DOHH2 (cell line): ENCODE measurements at regions not wholly inside any gene's neighbourhood (a gene's known extent, or its start where the extent isn't known, plus 50 kb on each side); places are given as distances from the start of the nearest gene placed in this dataset.

Experiments used
- H3F3A ChIP-seq: fragments of 200-600 bp; sonication (generic), shearing (Covaris generic); 2 replicates; pipeline ENCODE4 v1.6.0; 2016; ENCODE audit warnings: antibody characterized with exemption, mild to moderate bottlenecking; ENCODE audit not compliant: control insufficient read depth, insufficient read depth
- H3K27ac ChIP-seq: fragments of 200-600 bp; sonication (generic); 2 replicates; pipeline ENCODE4 v1.5.1; 2014; ENCODE audit warnings: low read depth, mild to moderate bottlenecking, low read length, moderate library complexity
- H3K27me3 ChIP-seq: fragments of 200-600 bp; sonication (generic); 2 replicates; pipeline ENCODE4 v1.6.1; 2014; ENCODE audit warnings: mild to moderate bottlenecking, low read length, mixed read lengths; ENCODE audit not compliant: control insufficient read depth
- H3K36me3 ChIP-seq: fragments of 200-600 bp; sonication (generic); 2 replicates; pipeline ENCODE4 v1.6.1; 2014; ENCODE audit warnings: mild to moderate bottlenecking, low read length, moderate library complexity, mixed read lengths; ENCODE audit not compliant: control insufficient read depth
- H3K4me1 ChIP-seq: fragments of 200-600 bp; sonication (generic); 2 replicates; pipeline ENCODE4 v1.6.1; 2014; ENCODE audit warnings: mild to moderate bottlenecking, low read length, mixed read lengths; ENCODE audit not compliant: control insufficient read depth
- H3K4me2 ChIP-seq: fragments of 200-600 bp; sonication (generic); 2 replicates; pipeline ENCODE4 v1.6.0; 2014; ENCODE audit warnings: mild to moderate bottlenecking, low read length, moderate library complexity
- H3K4me3 ChIP-seq: fragments of 200-600 bp; sonication (generic); 2 replicates; pipeline ENCODE4 v1.5.1; 2014; ENCODE audit warnings: mild to moderate bottlenecking, low read length, mixed read lengths
- H3K79me2 ChIP-seq: fragments of 200-600 bp; sonication (generic); 2 replicates; pipeline ENCODE4 v1.6.1; 2014; ENCODE audit warnings: mild to moderate bottlenecking, low read length, mixed read lengths; ENCODE audit not compliant: control insufficient read depth
- H3K9me2 ChIP-seq: fragments of 200-600 bp; sonication (generic); replicated peaks from 2 replicates; pipeline ENCODE4 v1.6.1; 2014; ENCODE audit warnings: mild to moderate bottlenecking, low read length, mixed read lengths; ENCODE audit not compliant: control insufficient read depth
- H3K9me3 ChIP-seq: fragments of 200-600 bp; sonication (generic); 2 replicates; pipeline ENCODE4 v1.6.1; 2014; ENCODE audit warnings: antibody characterized with exemption, low read length, mixed read lengths; ENCODE audit not compliant: control insufficient read depth, insufficient read depth
- H4K20me1 ChIP-seq: fragments of 200-600 bp; sonication (generic); 2 replicates; pipeline ENCODE4 v1.6.0; 2014; ENCODE audit warnings: low read depth, mild to moderate bottlenecking, antibody characterized with exemption, low read length, moderate library complexity; ENCODE audit not compliant: control insufficient read depth, insufficient read depth
- CTCF ChIP-seq: fragments of 200-600 bp; sonication (generic); IDR thresholded peaks from one replicate; pipeline ENCODE4 v1.5.1; 2014; ENCODE audit warnings: antibody characterized with exemption, mild to moderate bottlenecking, low read depth, low read length; ENCODE audit not compliant: poor library complexity, severe bottlenecking
- EZH2phosphoT487 ChIP-seq: fragments of 200-600 bp; sonication (generic); IDR thresholded peaks from 2 replicates; pipeline ENCODE4 v1.6.1; 2017; ENCODE audit warnings: borderline replicate concordance, mild to moderate bottlenecking, antibody characterized with exemption, low read length, moderate library complexity, mixed read lengths

DNA sequence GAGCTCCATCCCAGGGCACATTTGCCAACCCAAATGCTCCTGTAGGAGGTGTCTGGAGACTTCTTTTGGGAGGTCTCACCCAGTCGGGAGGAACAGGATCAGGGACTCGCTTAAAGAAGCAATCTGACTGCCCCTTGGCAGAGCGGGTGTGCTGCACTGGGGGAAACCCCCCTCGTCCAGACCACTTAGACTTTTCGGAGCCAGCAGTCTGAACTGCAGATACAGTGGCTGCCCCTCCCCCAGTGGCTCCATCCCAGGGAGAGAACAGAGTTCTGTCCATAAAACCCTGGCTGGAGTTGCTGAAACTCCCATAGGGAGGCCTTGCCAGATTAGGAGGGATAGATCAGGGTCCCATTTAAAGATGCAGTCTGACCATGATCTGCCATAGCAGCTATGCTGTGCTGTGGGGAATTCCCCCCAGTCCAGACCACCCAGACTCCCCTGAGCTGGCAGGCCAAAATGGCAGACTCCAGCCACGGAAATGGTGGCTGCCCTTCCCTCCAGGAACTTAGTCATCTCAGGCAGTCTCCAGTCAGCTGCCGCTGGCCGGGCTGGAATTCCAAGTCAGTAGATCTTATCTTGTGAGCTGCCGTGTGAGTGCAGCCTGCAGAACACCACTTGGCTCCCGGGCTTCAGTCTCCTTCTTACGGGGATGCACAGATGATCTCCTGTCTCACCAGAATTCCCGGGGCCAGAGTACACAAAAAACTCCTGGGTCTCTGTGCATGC, 278.1 kb upstream of the SASH1 start:
- no peak overlapping the region for H3K4me3 ChIP-seq
- H3K4me2 ChIP-seq = no peak overlapping the region
- no peaks in the 10 kb centered on the region for H3K79me2 ChIP-seq
- no peaks in the 10 kb centered on the region for H3K27me3 ChIP-seq
- H4K20me1 ChIP-seq = no peaks in the 10 kb centered on the region
- no peaks in the 10 kb centered on the region for H3K36me3 ChIP-seq
- H3F3A ChIP-seq = no peaks in the 10 kb centered on the region
- H3K4me1 ChIP-seq = no peaks in the 10 kb centered on the region
- H3K27ac ChIP-seq = no peak overlapping the region
- TF ChIP-seq EZH2phosphoT487 = no peak
- no peak for TF ChIP-seq CTCF
- no peaks in the 10 kb centered on the region for H3K9me2 ChIP-seq
- no peaks in the 10 kb centered on the region; the same call in 1 of the 2 replicates for H3K9me3 ChIP-seq

GRCh38 chr6:148068437-148069061, 274.1 kb upstream of the SASH1 start:
- H3K36me3 ChIP-seq = no peaks in the 10 kb centered on the region
- no peaks in the 10 kb centered on the region for H3F3A ChIP-seq
- H3K4me1 ChIP-seq = no peaks in the 10 kb centered on the region
- no peaks in the 10 kb centered on the region for H3K9me2 ChIP-seq
- no peaks in the 10 kb centered on the region for H4K20me1 ChIP-seq
- no peak for TF ChIP-seq CTCF
- TF ChIP-seq EZH2phosphoT487 = no peak
- H3K4me2 ChIP-seq = no peak overlapping the region
- H3K27ac ChIP-seq = no peak overlapping the region
- H3K79me2 ChIP-seq = no peaks in the 10 kb centered on the region
- H3K4me3 ChIP-seq = no peak overlapping the region
- H3K27me3 ChIP-seq = no peaks in the 10 kb centered on the region
- no peaks in the 10 kb centered on the region for H3K9me3 ChIP-seq

- H3K27ac ChIP-seq = no peak overlapping the region
- H3K79me2 ChIP-seq = no peaks in the 10 kb centered on the region
- no peaks in the 10 kb centered on the region for H3F3A ChIP-seq
- TF ChIP-seq CTCF = no peak
- no peak for TF ChIP-seq EZH2phosphoT487
- H3K36me3 ChIP-seq = no peaks in the 10 kb centered on the region
- H3K27me3 ChIP-seq = no peaks in the 10 kb centered on the region
- no peaks in the 10 kb centered on the region for H3K9me3 ChIP-seq
- H3K9me2 ChIP-seq = no peaks in the 10 kb centered on the region
- no peaks in the 10 kb centered on the region for H3K4me1 ChIP-seq
- H3K4me2 ChIP-seq = no peak overlapping the region
- H4K20me1 ChIP-seq = no peaks in the 10 kb centered on the region
- no peak overlapping the region for H3K4me3 ChIP-seq
These were observed 273.4 kb upstream of the SASH1 start for GRCh38 chr6:148069256-148069655.
